MV-4-11 (cell line): ENCODE measurements at regions not wholly inside any gene's neighbourhood (a gene's known extent, or its start where the extent isn't known, plus 50 kb on each side); places are given as distances from the start of the nearest gene placed in this dataset.

Experiments
- DNase-seq: peaks from one replicate; lab custom pipeline; 2025; lab: John Stamatoyannopoulos, UW

GRCh38 chr10:63744060-63744941, 223.1 kb downstream of the REEP3 start:
- DNase-seq = peak; percentile 21

- no peak for DNase-seq
These were observed 228.7 kb downstream of the REEP3 start for GRCh38 chr10:63749915-63750314.

GRCh38 chr10:63751836-63752235, 230.6 kb downstream of the REEP3 start:
- no peak for DNase-seq

GRCh38 chr10:63752318-63752717, 231.1 kb downstream of the REEP3 start:
- no peak for DNase-seq

DNA sequence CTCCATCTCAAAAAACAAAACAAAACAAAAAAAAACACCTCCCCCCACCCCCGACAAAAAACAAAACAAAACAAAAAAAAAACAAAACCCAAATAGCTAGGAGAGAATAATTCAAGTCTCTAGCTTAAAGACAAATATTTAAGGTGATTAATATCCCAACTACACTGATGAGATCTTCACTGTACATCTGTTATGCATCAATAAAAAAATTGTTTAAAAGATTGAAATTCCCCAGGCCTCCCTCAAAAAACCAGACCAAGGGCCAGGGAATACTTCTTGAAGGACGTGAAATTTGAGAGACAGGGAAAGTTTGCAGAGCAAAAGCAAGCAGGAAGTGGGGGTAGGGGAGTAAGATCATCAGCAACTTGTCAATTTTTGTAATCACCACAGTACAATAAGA, 232.6 kb downstream of the REEP3 start:
- no peak for DNase-seq

DNA sequence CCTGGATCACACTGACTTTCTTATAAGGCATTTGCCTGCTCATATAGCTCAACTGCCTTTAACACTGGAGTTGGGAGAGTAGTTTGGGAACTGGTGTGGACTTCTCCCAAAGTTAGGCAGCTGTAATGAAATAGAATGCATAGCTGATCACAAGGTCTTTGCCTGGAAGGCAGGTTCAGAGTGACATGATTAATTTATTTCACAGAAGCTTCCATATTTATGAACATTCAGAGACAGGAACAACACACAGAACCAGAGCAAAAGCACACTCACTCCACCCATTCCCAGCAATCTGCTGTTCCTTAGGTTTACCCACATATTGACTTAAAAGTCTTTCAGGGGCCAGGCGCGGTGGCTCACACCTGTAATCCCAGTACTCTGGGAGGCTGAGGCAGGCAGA, 234.2 kb downstream of the REEP3 start:
- DNase-seq = no peak

DNA sequence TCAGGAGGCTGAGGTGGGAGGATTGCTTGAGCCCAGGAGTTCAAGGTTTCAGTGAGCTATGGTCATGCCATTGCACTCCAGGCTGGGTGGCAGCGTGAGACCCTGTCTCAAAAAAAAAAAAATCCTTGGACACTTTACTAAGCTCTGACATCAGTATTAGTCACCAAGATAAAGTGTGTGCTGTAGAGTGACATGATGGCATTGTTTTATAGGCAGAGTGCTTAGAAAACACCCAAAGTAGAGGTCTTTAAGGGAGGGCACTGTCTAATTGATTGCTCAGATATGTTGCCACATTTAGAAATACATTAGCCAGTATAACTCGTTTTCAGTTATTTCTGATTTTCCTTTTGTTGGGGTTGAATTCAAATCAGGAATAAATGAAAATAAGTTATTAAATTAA, 235.9 kb downstream of the REEP3 start:
- DNase-seq = no peak

GRCh38 chr10:63758080-63758479, 236.9 kb downstream of the REEP3 start:
- DNase-seq = no peak

- no peak for DNase-seq
These were observed 238.1 kb downstream of the REEP3 start for GRCh38 chr10:63759335-63759734.

- DNase-seq = no peak
These were observed 239.0 kb downstream of the REEP3 start for GRCh38 chr10:63760034-63760707.

DNA sequence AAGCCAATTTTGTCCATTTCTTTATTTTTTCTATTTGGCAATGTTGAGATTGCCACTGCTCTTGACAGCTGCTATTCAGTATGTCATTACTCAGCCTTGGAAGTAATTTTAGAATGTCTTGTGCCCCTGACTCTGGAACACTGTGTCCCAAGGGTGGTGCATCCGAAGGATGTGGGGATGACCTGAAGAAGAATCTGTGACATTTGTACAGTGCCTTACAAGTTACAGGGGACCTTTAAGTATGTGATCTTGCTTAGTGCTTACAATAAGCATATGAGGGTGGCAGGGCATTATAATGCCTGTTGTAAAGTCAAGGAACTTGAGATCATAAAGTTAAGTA, 239.5 kb downstream of the REEP3 start:
- no peak for DNase-seq

DNA sequence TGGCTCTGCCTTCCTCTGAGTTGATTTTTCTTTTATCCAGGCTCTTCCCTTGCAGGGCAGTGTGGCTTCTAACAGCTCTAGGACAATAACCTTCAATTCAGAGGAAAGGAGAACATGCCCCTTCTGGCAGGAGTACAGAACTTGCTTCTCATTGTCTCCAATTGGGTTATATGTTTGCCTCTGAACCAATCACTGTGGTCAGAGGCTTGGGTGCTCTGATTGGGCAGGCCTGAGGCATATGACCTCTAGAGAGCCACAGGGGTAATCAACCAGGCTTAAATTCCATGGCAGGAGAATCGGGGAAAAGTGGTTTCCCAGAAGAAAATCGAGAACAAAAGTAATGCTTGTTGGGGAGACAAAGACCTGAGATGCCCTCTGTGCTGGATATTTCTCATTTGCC, 240.0 kb downstream of the REEP3 start:
- no peak for DNase-seq

DNA sequence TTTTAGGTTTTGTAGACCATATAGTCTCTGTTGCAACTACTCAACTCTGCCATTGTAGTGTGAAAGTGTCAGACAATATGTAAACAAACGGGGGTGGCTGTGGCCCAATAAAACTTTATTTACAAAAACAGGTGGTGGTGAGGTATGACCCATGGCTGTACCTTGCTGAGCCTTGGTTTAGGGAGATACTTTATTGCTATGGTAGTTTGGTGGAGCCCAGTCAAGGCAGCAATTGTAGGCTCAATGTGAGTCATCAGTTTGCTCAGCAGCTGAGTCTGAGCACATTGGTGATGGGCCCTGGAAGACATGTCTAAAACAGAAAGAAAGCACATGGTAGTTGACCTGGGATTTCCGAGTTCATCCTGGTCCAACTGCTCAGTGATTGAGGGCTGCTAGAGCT, 242.5 kb downstream of the REEP3 start:
- no peak for DNase-seq

DNA sequence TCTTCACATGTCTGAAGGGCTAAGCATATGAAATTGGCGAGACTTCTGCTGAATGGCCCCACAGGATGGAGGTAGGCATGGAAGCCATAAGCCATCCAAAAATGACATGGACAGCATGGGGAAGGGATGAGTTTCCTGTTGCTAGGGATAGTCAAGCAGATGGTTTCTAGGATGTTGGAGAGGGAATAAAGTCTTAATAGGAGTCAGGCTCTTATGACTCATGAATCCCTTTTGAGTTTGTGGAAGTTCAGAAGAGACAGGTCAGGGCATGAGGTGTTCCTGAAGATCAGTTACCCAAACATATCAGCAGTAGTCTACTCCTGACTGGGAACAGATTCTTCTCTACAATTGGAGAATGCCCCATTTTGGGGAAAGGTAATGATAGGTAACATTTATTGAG, 243.9 kb downstream of the REEP3 start:
- no peak for DNase-seq

DNA sequence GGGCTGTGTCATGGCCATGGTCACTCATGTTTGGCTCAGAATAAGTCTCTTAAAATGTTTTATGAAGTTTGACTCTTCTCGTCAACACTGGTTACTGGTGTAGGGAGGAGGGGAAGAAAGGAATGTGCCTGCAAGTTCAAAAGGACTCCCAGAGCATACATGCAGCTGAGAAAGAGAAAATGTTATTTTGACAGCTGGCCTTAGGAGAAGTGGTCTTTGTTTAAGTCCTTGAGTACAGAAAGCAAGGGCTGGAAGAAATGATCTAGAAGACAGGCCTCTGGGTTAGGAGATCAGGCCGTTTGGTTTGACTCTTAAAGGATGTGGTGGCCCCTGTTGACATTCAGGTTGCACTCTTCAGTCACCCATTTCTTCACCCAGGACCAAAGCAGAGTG, 245.5 kb downstream of the REEP3 start:
- DNase-seq = no peak

- no peak for DNase-seq
These were observed 246.1 kb downstream of the REEP3 start for GRCh38 chr10:63767138-63767801.

- DNase-seq = no peak
These were observed 248.2 kb downstream of the REEP3 start for GRCh38 chr10:63769367-63769766.

GRCh38 chr10:63770523-63770922, 249.3 kb downstream of the REEP3 start:
- DNase-seq = no peak

DNA sequence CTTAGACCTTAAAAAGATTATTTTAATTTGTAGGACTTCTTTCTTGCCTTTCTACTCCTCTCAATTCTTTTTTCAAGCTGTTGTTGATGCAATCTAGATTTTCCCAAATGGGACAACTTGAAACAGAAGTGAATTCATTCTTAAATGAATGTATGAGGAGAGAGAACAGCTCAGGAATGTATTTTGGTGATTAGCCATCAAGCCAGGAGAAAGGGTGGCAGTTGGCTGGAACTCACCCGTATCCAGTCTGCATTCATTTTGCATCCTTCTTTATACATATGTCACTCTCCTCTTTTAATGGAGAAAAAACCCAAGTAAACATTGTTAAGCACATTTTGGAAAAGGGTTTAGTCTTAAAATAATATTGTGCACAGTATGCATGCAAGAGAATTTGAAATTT, 251.3 kb downstream of the REEP3 start:
- DNase-seq = no peak

DNA sequence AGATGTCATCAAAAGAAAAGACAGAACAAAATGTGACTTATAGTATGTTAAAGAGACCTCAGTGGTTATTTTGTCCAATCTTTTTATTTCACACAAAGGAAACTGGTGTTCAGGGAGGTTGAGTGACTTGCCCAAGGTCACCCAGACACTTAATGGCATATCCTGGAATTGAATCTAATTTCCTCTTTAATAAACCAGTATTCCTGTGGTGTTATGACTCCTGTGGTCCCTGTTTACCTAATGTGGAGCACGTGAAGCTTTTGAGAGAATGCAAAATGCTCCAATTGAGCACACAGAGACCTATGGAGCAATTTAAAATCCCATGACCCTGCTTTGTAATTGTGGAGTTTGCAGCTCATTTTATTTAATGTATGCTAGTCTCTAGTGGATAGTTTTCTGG, 251.9 kb downstream of the REEP3 start:
- DNase-seq = no peak

DNA sequence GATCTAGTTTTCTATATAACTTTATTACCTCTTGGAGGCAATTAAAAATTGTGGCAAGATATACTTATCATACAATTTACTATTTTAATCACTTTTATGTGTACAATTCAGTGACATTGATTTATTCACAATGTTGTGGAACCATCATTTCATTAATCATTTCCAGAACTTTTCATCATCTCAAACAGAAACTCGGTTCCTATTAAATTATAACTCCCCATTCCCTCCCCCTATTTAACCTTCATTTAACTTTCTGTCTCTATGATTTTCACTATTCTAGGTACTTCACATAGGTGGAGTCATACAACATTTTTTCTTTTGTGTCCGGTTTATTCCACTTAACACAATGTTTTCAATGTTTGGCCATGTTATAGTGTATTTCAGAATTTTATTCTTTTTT, 252.8 kb downstream of the REEP3 start:
- DNase-seq = no peak

- no peak for DNase-seq
These were observed 258.9 kb downstream of the REEP3 start for GRCh38 chr10:63780101-63780500.

GRCh38 chr10:63781226-63781625, 260.0 kb downstream of the REEP3 start:
- no peak for DNase-seq
